ENCODE measurements at regions not wholly inside any gene's neighbourhood (a gene's known extent, or its start where the extent isn't known, plus 50 kb on each side); places are given as distances from the start of the nearest gene placed in this dataset.
"Not testable (repeated sequence)": the region's sequence is repeated elsewhere in the genome, so short reads cannot be mapped to it uniquely, and the experiment has no call there.

GRCh38 chr9:119712325-119712724 is 343.1 kb upstream of the BRINP1 start:
- no peak for DNase-seq

GRCh38 chr9:119709431-119709830 is 340.2 kb upstream of the BRINP1 start:
- DNase-seq, result no peak

GRCh38 chr9:119707228-119707845 is 338.1 kb upstream of the BRINP1 start:
- no peak for DNase-seq

- no peak for DNase-seq
These were observed 332.4 kb upstream of the BRINP1 start for GRCh38 chr9:119701651-119702050.

GRCh38 chr9:119698535-119698934 is 329.3 kb upstream of the BRINP1 start:
- DNase-seq, result no peak

GRCh38 chr9:119697996-119698395 is 328.8 kb upstream of the BRINP1 start:
- no peak for DNase-seq

- DNase-seq, result no peak
These were observed 320.6 kb upstream of the BRINP1 start for GRCh38 chr9:119689879-119690278.

GRCh38 chr9:119688547-119688946 is 319.3 kb upstream of the BRINP1 start:
- no peak for DNase-seq

- no peak for DNase-seq
These were observed 308.7 kb upstream of the BRINP1 start for GRCh38 chr9:119677811-119678505.

GRCh38 chr9:119675951-119676350 is 306.7 kb upstream of the BRINP1 start:
- no peak for DNase-seq

- DNase-seq, result not testable (repeated sequence)
These were observed 303.5 kb upstream of the BRINP1 start for GRCh38 chr9:119672763-119673162.

- DNase-seq, result no peak
These were observed 298.7 kb upstream of the BRINP1 start for GRCh38 chr9:119667916-119668315.

GRCh38 chr9:119667163-119667562 is 297.9 kb upstream of the BRINP1 start:
- DNase-seq, result no peak

- DNase-seq, result no peak
These were observed 293.1 kb upstream of the BRINP1 start for GRCh38 chr9:119662329-119662728.

GRCh38 chr9:119652931-119653330 is 283.7 kb upstream of the BRINP1 start:
- no peak for DNase-seq

- no peak for DNase-seq
These were observed 280.0 kb upstream of the BRINP1 start for GRCh38 chr9:119649205-119649604.

GRCh38 chr9:119639287-119639955 is 270.2 kb upstream of the BRINP1 start:
- DNase-seq, result no peak

GRCh38 chr9:119634006-119634405 is 264.8 kb upstream of the BRINP1 start:
- no peak for DNase-seq

GRCh38 chr9:119611565-119611964 is 242.3 kb upstream of the BRINP1 start:
- DNase-seq, result no peak

GRCh38 chr9:119609277-119609971 is 240.2 kb upstream of the BRINP1 start:
- no peak for DNase-seq

GRCh38 chr9:119601632-119602031 is 232.4 kb upstream of the BRINP1 start:
- DNase-seq, result no peak

GRCh38 chr9:119597499-119597898 is 228.3 kb upstream of the BRINP1 start:
- no peak for DNase-seq

GRCh38 chr9:119596703-119597102 is 227.5 kb upstream of the BRINP1 start:
- no peak for DNase-seq

Measured in fibroblast of skin of right quadriceps (primary cell).